HUES6 (cell line): ENCODE measurements at regions not wholly inside any gene's neighbourhood (a gene's known extent, or its start where the extent isn't known, plus 50 kb on each side); places are given as distances from the start of the nearest gene placed in this dataset.

Experiments
- H3K27ac ChIP-seq: 2 replicates; pipeline ENCODE4 v1.7.0; 2013; ENCODE audit warnings: low read depth, mild to moderate bottlenecking, low read length, inconsistent platforms
- H3K27me3 ChIP-seq: 2 replicates; pipeline ENCODE4 v1.6.1; 2013; ENCODE audit warnings: low read length; ENCODE audit not compliant: control insufficient read depth, insufficient read depth
- H3K36me3 ChIP-seq: 2 replicates; pipeline ENCODE4 v1.6.1; 2013; ENCODE audit warnings: low read length; ENCODE audit not compliant: control insufficient read depth, insufficient read depth
- H3K4me1 ChIP-seq: 2 replicates; pipeline ENCODE4 v1.6.1; 2013; ENCODE audit warnings: low read length; ENCODE audit not compliant: control insufficient read depth, insufficient read depth
- H3K4me3 ChIP-seq: 2 replicates; pipeline ENCODE4 v1.5.1; 2013; ENCODE audit warnings: low read depth, low read length
- H3K9ac ChIP-seq: one replicate; pipeline ENCODE4 v1.6.1; 2013; ENCODE audit warnings: mild to moderate bottlenecking, low read length
- H3K9me3 ChIP-seq: 2 replicates; pipeline ENCODE4 v1.6.1; 2013; ENCODE audit warnings: low read depth, low read length; ENCODE audit not compliant: control insufficient read depth, insufficient read depth

DNA sequence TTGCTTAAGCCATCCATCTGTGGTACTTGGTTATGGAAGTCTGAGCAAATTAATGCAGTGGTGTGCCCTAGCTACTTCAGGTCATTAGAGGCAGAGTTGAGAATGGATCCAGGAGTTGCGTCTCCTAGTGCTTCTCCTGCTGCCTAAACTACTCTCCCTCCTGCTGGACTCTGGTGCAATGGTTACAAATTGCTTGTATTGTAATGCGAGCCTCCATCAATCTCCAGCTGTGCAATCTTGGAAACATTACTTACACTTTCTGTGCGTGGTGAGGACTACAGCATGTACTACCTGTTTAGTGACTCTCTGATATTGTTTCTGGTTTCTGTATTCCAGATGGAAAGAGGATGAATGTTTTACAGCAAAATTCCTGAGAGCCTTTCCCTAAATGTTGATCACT is 119.0 kb upstream of the CYRIA start:
- H3K27ac ChIP-seq: no peak overlapping the region
- H3K4me3 ChIP-seq: no peak overlapping the region
- H3K4me1 ChIP-seq: peaks cover 11% of the 10 kb centered on the region
- H3K36me3 ChIP-seq: no peaks in the 10 kb centered on the region
- H3K9me3 ChIP-seq: peaks cover 13% of the 10 kb centered on the region
- no peak overlapping the region for H3K9ac ChIP-seq
- H3K27me3 ChIP-seq: no peaks in the 10 kb centered on the region

DNA sequence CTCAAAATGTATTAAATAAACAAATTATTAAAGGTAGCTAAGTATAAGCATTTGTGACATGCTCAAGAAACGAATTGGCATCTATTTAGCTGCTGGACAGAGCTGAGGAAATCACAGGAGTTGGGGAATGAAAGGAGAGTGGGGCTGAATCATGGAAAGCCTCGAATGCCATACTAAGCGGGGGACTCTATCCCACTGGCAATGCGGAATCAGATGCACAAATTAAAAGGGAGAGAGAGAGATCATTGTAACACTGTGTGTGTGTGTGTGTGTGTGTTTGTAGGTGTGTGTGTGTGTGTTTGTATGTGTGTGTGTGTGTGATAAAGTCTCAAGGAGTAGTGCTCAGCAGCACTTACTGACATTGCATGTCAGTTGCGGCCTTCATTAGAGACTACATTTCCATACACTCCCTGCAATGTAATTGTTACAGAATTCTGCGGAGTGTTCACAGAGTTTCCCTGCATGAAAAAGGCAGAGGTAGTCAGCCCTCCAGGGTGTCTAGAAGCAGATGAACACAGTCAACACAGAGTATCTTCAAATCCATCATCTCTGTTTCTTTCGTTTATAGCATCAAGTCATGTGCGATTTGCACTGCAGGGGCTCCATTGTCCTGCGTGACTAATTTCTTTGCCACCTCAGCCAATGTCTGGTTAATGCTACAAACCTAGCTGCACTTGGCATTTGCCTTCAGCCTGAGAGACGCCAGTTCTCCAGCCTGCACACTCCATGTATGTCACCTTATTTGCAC is 111.7 kb upstream of the CYRIA start:
- Histone ChIP-seq H3K9ac (no peak overlapping the region), H3K27ac (no peak overlapping the region), H3K36me3 (no peaks in the 10 kb centered on the region), H3K4me1 (peaks cover 17% of the 10 kb centered on the region), H3K27me3 (no peaks in the 10 kb centered on the region), H3K9me3 (peaks cover 19% of the 10 kb centered on the region), H3K4me3 (no peak overlapping the region)

DNA sequence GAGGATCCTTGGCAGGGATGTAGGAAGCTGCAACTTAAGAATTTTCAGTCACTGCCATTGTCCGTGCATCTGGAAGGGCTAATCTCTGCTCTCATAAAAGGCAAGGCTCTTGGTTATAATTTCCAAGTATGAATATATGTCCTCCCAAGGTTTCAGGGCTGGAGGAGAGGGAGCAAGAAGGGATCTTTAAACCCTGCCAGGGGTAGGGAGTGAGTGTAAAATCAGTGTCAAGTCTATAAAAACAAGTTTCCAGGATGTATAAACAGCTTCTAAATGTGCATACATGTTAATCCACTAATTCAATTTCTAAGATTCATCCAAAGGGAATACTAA is 110.2 kb upstream of the CYRIA start:
- Histone ChIP-seq H3K4me1 (peaks cover 17% of the 10 kb centered on the region), H3K36me3 (no peaks in the 10 kb centered on the region), H3K27me3 (no peaks in the 10 kb centered on the region), H3K4me3 (no peak overlapping the region), H3K9ac (no peak overlapping the region), H3K9me3 (peaks cover 17% of the 10 kb centered on the region), H3K27ac (no peak overlapping the region)

DNA sequence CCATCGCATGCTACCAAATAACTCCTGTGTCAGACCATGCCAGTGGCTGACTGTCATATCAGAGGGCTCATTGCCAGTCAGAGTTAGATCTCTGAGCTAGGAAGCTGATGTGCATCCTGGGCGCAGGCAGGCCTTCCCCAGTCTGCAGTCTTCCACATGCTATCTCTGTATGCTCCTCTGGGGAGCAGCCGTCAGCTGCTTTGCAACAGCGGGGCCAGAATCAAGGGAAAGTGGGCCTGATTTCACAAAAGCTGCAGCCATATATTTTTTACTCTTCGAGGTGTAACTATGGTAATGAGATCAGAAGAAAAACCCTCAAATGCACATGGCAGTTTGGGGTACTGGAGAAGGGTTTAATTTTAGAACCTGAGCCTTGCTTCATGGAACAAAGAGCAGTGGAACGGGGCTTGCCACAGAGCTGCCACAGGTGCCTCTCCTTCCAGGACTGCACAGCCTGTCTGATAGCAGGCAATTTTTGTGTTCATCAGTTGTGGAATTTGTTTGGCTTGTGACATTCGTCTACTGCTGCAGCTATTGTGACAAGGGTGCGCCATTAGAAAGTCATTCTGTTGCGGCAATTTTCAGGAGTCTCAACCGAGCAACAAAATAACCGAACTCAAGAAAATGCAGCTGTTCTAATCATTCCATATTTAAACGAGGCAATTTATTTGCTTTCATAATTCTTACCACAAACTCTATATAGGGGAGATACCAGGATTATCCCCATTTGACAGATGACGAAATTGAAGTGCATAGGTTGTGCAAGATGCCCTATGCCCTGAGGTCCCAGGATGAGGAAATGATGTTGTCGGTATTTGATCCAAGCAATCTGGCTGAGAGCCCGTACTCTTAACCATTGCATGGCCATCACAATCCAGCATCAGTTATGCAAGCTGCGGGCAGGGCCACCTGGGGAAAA is 109.6 kb upstream of the CYRIA start:
- Histone ChIP-seq H3K36me3 (no peaks in the 10 kb centered on the region), H3K4me3 (no peak overlapping the region), H3K27ac (no peak overlapping the region), H3K4me1 (peaks cover 17% of the 10 kb centered on the region), H3K27me3 (no peaks in the 10 kb centered on the region), H3K9me3 (peaks cover 11% of the 10 kb centered on the region), H3K9ac (no peak overlapping the region)

DNA sequence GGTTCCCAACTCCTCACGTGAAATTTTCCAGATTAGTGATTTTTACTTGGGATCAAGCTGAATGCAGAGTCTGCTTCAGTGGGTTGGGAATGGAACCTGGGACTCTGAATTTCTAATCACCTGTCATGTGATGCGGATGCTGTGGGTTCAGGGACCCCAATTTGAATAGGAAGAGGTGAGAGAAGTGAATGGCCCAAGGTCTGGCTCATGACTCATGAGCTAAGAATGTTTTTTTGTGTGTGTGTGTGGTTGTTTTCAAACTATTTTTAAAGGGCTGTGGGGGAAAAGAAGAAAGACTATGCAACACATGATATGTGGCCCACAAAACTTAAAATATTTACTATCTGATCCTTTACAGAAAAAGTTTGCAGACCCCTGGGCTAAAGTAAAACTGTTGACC is 108.5 kb upstream of the CYRIA start:
- Histone ChIP-seq H3K27me3 (no peaks in the 10 kb centered on the region), H3K4me3 (no peak overlapping the region), H3K4me1 (peaks cover 17% of the 10 kb centered on the region), H3K9me3 (peaks cover under 1% of the 10 kb centered on the region; the same call in 1 of the 2 replicates), H3K27ac (no peak overlapping the region), H3K36me3 (no peaks in the 10 kb centered on the region), H3K9ac (no peak overlapping the region)

DNA sequence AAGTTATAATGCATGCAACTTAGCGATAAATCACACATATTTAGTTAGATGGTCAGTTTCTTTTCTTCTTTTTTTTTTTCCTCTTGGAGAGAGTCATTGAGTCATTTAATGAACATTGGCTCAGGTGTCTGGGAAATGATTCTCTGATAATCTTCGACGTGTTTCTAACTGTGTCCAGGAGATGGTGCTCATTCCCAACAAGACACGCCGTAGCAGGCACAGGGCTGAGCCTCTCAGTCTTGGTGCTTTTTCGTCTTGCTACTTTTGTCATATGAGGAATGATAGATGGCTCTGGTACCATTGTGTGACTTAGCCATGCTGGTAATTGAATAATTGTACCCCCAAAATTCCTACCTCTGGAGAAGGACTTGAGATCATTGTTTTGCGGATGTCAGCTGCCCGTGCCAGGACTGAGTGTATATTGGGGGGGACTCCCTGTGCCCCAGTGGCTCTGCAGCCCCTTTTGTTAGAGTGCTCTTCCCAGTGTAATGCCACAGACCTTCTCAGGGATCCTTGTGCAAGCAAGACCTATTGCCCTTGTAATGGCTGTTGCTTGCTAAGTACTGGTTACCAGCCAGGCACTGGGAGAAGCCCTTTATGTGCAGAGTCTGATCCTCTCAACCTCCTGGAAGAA is 107.6 kb upstream of the CYRIA start:
- Histone ChIP-seq H3K9ac (no peak overlapping the region), H3K4me3 (no peak overlapping the region), H3K4me1 (peaks cover 17% of the 10 kb centered on the region)

DNA sequence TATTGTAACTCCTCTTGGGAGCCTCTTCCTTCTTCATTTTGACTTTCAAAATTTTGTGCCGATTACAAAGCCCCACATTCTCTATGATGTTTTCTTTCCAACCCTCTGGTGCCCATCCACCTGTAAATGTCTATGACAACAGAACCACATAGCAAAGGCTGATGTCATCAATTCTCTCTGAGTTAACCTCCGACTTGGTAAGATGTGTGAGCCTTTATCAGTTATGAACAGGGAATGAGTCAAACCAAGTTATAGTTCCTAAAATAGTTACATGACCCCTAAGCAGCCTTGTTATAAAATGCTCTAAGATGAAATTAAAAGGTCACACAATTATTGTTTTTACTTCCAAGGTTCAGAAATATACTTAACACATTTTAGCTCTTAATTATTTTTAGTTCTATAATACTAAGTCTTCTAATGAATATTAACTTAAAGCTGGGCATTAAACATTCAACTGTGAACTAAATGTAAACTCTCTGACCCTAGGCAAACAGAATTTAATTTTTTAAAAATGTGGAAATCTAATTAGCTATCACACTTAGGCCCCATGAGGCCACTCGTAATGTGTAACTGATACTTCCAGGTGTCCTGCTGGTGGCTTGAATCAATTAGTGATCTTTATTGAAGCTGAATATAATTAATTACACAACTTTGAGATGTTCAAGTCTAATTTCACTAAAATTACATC is 102.3 kb upstream of the CYRIA start:
- no peak overlapping the region for H3K4me3 ChIP-seq
- H3K27me3 ChIP-seq: no peaks in the 10 kb centered on the region
- H3K4me1 ChIP-seq: no peaks in the 10 kb centered on the region
- no peak overlapping the region for H3K9ac ChIP-seq
- 0 out of 2 replicates have a peak, but pooled peaks cover 4% of the 10 kb centered on the region for H3K9me3 ChIP-seq
- no peak overlapping the region for H3K27ac ChIP-seq
- H3K36me3 ChIP-seq: no peaks in the 10 kb centered on the region

More for the DNA sequence above, 107.6 kb upstream of the CYRIA start:
- Histone ChIP-seq H3K27me3 (no peaks in the 10 kb centered on the region), H3K9me3 (no peaks in the 10 kb centered on the region), H3K27ac (no peak overlapping the region), H3K36me3 (no peaks in the 10 kb centered on the region)

DNA sequence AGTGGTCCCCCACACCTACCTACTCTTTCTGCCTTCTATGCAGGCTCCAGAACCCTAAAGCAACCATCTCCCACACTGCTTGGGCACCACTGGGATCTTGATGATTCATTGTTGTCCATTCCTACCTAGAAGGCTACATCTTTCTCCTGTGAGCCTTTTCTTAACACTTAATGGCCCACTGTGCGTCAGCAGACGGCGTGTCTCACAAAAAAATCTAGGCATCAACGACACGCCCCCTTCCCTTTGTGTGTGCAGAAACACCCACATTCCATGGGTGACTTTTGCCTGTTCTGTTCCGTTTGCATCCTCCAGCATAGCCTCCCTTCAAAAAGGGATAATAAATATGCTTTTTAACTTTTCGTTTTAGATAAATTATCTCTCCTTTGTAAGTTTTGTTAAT is 99.7 kb upstream of the CYRIA start:
- Histone ChIP-seq H3K36me3 (no peaks in the 10 kb centered on the region), H3K4me1 (no peaks in the 10 kb centered on the region), H3K27ac (no peak overlapping the region), H3K27me3 (no peaks in the 10 kb centered on the region), H3K4me3 (no peak overlapping the region), H3K9me3 (0 out of 2 replicates have a peak, but pooled peaks cover 4% of the 10 kb centered on the region), H3K9ac (no peak overlapping the region)

DNA sequence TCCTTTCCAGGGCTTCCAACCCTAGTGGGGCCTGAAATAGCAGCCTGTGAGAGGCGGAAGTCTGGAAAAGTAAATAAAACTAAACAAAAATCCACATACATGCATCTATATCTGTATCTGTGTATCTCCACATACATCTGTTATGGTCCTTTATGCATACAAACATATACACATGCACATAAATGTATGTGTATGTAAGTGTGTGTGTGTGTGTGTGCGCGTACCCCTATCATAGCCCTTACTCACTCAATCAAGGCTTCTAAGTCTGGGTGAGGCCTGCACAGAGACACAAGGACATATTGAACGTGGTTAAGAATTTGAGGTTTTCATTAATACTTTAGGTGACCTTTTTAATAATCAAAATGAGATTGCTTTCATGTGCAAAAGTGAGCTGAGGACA is 98.9 kb upstream of the CYRIA start:
- Histone ChIP-seq H3K4me3 (no peak overlapping the region), H3K9ac (no peak overlapping the region), H3K36me3 (no peaks in the 10 kb centered on the region), H3K4me1 (no peaks in the 10 kb centered on the region), H3K27ac (no peak overlapping the region), H3K27me3 (no peaks in the 10 kb centered on the region), H3K9me3 (0 out of 2 replicates have a peak, but pooled peaks cover 4% of the 10 kb centered on the region)

DNA sequence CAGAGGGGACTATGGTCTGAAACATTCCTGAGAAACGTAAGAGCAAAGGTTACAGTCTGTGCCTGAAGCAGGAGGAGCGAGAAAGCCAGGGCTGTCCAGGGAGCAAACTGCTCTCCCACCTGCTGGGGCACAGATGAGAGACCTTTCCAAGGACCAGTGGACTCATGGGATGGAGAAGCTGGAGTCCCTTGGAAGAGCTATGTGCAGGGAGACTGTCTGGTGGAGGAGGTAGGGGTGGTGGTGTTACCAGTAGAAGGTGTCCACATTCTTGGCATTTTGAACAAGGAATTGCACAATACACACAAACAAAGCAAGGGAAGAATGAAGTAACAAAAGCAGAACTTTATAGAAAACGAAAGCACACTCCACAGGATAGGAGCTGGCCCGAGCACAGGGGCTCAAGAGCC is 97.9 kb upstream of the CYRIA start:
- Histone ChIP-seq H3K4me3 (no peak overlapping the region), H3K9me3 (0 out of 2 replicates have a peak, but pooled peaks cover 4% of the 10 kb centered on the region), H3K27ac (no peak overlapping the region), H3K27me3 (no peaks in the 10 kb centered on the region), H3K4me1 (no peaks in the 10 kb centered on the region), H3K36me3 (no peaks in the 10 kb centered on the region), H3K9ac (no peak overlapping the region)
